CD4-positive, alpha-beta T cell (primary cell): ENCODE measurements at regions not wholly inside any gene's neighbourhood (a gene's known extent, or its start where the extent isn't known, plus 50 kb on each side); places are given as distances from the start of the nearest gene placed in this dataset.
A peak's percentile ranks its signal among the peaks of the same experiment; 100 is the strongest.

Experiments used
- ATAC-seq: fragments of 200-7000 bp; cut with Tn5 transposase; one replicate; pipeline ENCODE4 v1.10.0; 2022; ENCODE audit warnings: mild to moderate bottlenecking; ENCODE audit not compliant: poor library complexity
- CTCF ChIA-PET: fragments of 350-600 bp; sonication (Branson Sonifier 250); formaldehyde crosslinking; loops from one replicate; lab custom pipeline; 2021; ENCODE audit warnings: antibody characterized with exemption, inconsistent platforms; lab: Charles Lee
- POLR2A ChIA-PET: fragments of 350-600 bp; sonication (Branson Sonifier 250); formaldehyde crosslinking; loops from one replicate; lab custom pipeline; 2021; ENCODE audit warnings: antibody characterized with exemption, inconsistent platforms; lab: Charles Lee
- DNase-seq, 14 experiments: peaks; one replicate each; pipeline ENCODE4 v3.0.0-alpha.2; 2013 to 2020; ENCODE audit warnings: mixed read lengths in 2 of 14
- H3K27ac ChIP-seq, 2 donors: one replicate each; pipeline versions ENCODE4 v1.5.1 to v1.7.0; 2013; ENCODE audit warnings: low read length in 2 of 2, low read depth in 1 of 2, mild to moderate bottlenecking in 1 of 2
- H3K27me3 ChIP-seq, 2 experiments: 1 replicate in 1 of 2; 2 replicates in 1 of 2; pipeline versions ENCODE4 v1.6.1 to v1.7.0; 2013; ENCODE audit warnings: low read length in 2 of 2, control low read depth in 1 of 2, mild to moderate bottlenecking in 1 of 2, moderate library complexity in 1 of 2; ENCODE audit not compliant: insufficient read depth in 2 of 2, control insufficient read depth in 1 of 2
- H3K36me3 ChIP-seq: one replicate; pipeline ENCODE4 v1.6.1; 2013; ENCODE audit warnings: low read length, control low read depth; ENCODE audit not compliant: insufficient read depth
- H3K4me1 ChIP-seq: one replicate; pipeline ENCODE4 v1.6.1; 2013; ENCODE audit warnings: low read length, control low read depth; ENCODE audit not compliant: insufficient read depth
- H3K4me3 ChIP-seq: one replicate; pipeline ENCODE4 v1.5.1; 2013; ENCODE audit warnings: mild to moderate bottlenecking, low read length, moderate library complexity
- H3K9me3 ChIP-seq, 2 experiments: 1 replicate in 1 of 2; 2 replicates in 1 of 2; pipeline versions ENCODE4 v1.6.1 to v1.7.0; 2013; ENCODE audit warnings: low read length in 2 of 2, mild to moderate bottlenecking in 2 of 2, control low read depth in 1 of 2, moderate library complexity in 1 of 2; ENCODE audit not compliant: control insufficient read depth in 1 of 2, insufficient read depth in 1 of 2
- H3K27ac Mint-ChIP-seq: one replicate; pipeline ENCODE4 v1.8.0; 2020; ENCODE audit warnings: mixed read lengths
- H3K27me3 Mint-ChIP-seq: one replicate; pipeline ENCODE4 v1.8.0; 2021; ENCODE audit warnings: mixed read lengths
- H3K36me3 Mint-ChIP-seq: one replicate; pipeline ENCODE4 v1.8.0; 2021; ENCODE audit warnings: low read depth, mixed read lengths
- H3K4me1 Mint-ChIP-seq: one replicate; pipeline ENCODE4 v1.8.0; 2021; ENCODE audit warnings: low read depth, mixed read lengths
- H3K4me3 Mint-ChIP-seq: one replicate; pipeline ENCODE4 v1.8.0; 2020; ENCODE audit warnings: mild to moderate bottlenecking, mixed read lengths
- H3K9me3 Mint-ChIP-seq: one replicate; pipeline ENCODE4 v1.8.0; 2020; ENCODE audit warnings: mixed read lengths
- CTCF ChIP-seq: fragments of 200-600 bp; IDR thresholded peaks from one replicate; pipeline ENCODE4 v1.8.0; 2022; ENCODE audit warnings: antibody characterized with exemption, mild to moderate bottlenecking
- intact Hi-C, 2 experiments: fragments of 100-400 bp; cut with DNase I in 1 of 2; cut with micrococcal nuclease in 1 of 2; formaldehyde crosslinking; loops; one replicate each; pipeline versions ENCODE4 v1.15.1 to v1.9.0; 2023 to 2025; cut with DNase I, micrococcal nuclease

GRCh38 chr2:181304011-181304844 is 153.0 kb upstream of the ITGA4 start:
- peak overlapping the region; percentile 4 for H3K4me3 ChIP-seq
- H3K36me3 Mint-ChIP-seq = peaks cover 5% of the 10 kb centered on the region
- H3K9me3 ChIP-seq = no peaks in the 10 kb centered on the region
- no peaks in the 10 kb centered on the region for H3K27me3 Mint-ChIP-seq
- H3K4me1 Mint-ChIP-seq = peaks cover 90% of the 10 kb centered on the region
- H3K9me3 Mint-ChIP-seq = no peaks in the 10 kb centered on the region
- DNase-seq (peak in 3 of 14 experiments; percentile 55 to 60 (median 58)), ATAC-seq (no peak)
- no peak for TF ChIP-seq CTCF
- peaks cover 37% of the 10 kb centered on the region for H3K4me1 ChIP-seq
- no peaks in the 10 kb centered on the region for H3K27me3 ChIP-seq
- H3K27ac Mint-ChIP-seq = peak overlapping the region; percentile 95
- CTCF ChIA-PET = interaction anchor here (0.6 to 1.2 kb wide), 3 partner anchors 12 to 155 kb away, joined by 3 read pairs; partner anchors contain the start of gene ITGA4
- POLR2A ChIA-PET = interaction anchor here (0.7 to 10.6 kb wide), 14 partner anchors 8 to 775 kb away, joined by 3 to 115 read pairs (median 5); partner anchors contain the start of genes ITGA4 and UBE2E3
- H3K36me3 ChIP-seq = no peaks in the 10 kb centered on the region
- peak overlapping the region; percentile 78 to 84 for H3K27ac ChIP-seq
- intact Hi-C loops = loop anchor here (5.0 to 10.0 kb wide), 3 partner anchors 79 to 172 kb away; partner anchors contain the start of gene ITGA4 (in 1 of the 2)
- H3K4me3 Mint-ChIP-seq = peak overlapping the region; percentile 63

- no peaks in the 10 kb centered on the region for H3K36me3 ChIP-seq
- Mint-ChIP-seq H3K4me1 (peaks cover 85% of the 10 kb centered on the region), H3K4me3 (peak overlapping the region; percentile 79), H3K36me3 (peaks cover 5% of the 10 kb centered on the region), H3K9me3 (no peaks in the 10 kb centered on the region), H3K27ac (peak overlapping the region; percentile 95), H3K27me3 (no peaks in the 10 kb centered on the region)
- CTCF ChIA-PET = interaction anchor here (1.0 to 2.5 kb wide), 3 partner anchors 161 to 229 kb away, joined by 3 to 7 read pairs (median 3); no protein-coding TSS in a partner anchor
- TF ChIP-seq CTCF = no peak
- H3K4me3 ChIP-seq = no peak overlapping the region
- DNase-seq (peak in 13 of 14 experiments; percentile 9 to 81 (median 37)), ATAC-seq (peak; percentile 77)
- POLR2A ChIA-PET = interaction anchor here (0.6 to 10.6 kb wide), 8 partner anchors 9 to 181 kb away, joined by 3 to 115 read pairs (median 4); partner anchors contain the start of gene ITGA4
- H3K27ac ChIP-seq = peak overlapping the region; percentile 78 to 84
- intact Hi-C loops = loop anchor here in 1 of 2 experiments (1.0 to 10.0 kb wide), 6 partner anchors 24 to 1732 kb away; partner anchors contain the start of genes ITGA4 and NCKAP1
- no peaks in the 10 kb centered on the region for H3K27me3 ChIP-seq
- H3K9me3 ChIP-seq = no peaks in the 10 kb centered on the region
- peaks cover 34% of the 10 kb centered on the region for H3K4me1 ChIP-seq
Observed at GRCh38 chr2:181305301-181306123, 151.7 kb upstream of the ITGA4 start.

- H3K4me1 ChIP-seq = peaks cover 39% of the 10 kb centered on the region
- peak overlapping the region; percentile 6 for H3K4me3 ChIP-seq
- POLR2A ChIA-PET = interaction anchor here (0.5 to 10.6 kb wide), 4 partner anchors 18 to 202 kb away, joined by 3 to 115 read pairs (median 5); partner anchors contain the start of gene ITGA4
- CTCF ChIA-PET = interaction anchor here (2.5 kb wide), 1 partner anchor 160 kb away, joined by 7 read pairs; no protein-coding TSS in a partner anchor
- H3K9me3 ChIP-seq = no peaks in the 10 kb centered on the region
- H3K4me3 Mint-ChIP-seq = peak overlapping the region; percentile 66
- intact Hi-C loops = loop anchor here in 1 of 2 experiments (2.0 to 10.0 kb wide), 5 partner anchors 82 to 1731 kb away; partner anchors contain the start of genes ITGA4 and NCKAP1
- peak; percentile 19 for ATAC-seq
- no peaks in the 10 kb centered on the region for H3K27me3 Mint-ChIP-seq
- H3K9me3 Mint-ChIP-seq = no peaks in the 10 kb centered on the region
- H3K4me1 Mint-ChIP-seq = peaks cover 77% of the 10 kb centered on the region
- no peaks in the 10 kb centered on the region for H3K27me3 ChIP-seq
- peak in 3 of 14 experiments; percentile 45 to 70 (median 54) for DNase-seq
- no peaks in the 10 kb centered on the region for H3K36me3 ChIP-seq
- H3K36me3 Mint-ChIP-seq = no peaks in the 10 kb centered on the region
- no peak for TF ChIP-seq CTCF
- peak overlapping the region; percentile 78 to 84 for H3K27ac ChIP-seq
- H3K27ac Mint-ChIP-seq = peak overlapping the region; percentile 95
Observed at GRCh38 chr2:181306785-181307184, 150.4 kb upstream of the ITGA4 start.
